ENCODE measurements at regions not wholly inside any gene's neighbourhood (a gene's known extent, or its start where the extent isn't known, plus 50 kb on each side); places are given as distances from the start of the nearest gene placed in this dataset.

- Histone ChIP-seq H3K36me3 (ENCODE audit: insufficient read depth) (no peaks in the 10 kb centered on the region), H3K4me1 (ENCODE audit: insufficient read depth) (no peaks in the 10 kb centered on the region), H3K4me3 (ENCODE audit: low read depth, low read length) (no peak overlapping the region), H3K27ac (ENCODE audit: low read depth) (no peak overlapping the region)
- WGBS, result 96% methylated on average over 13 of the region's 13 CpGs
- DNase-seq (ENCODE audit: extremely low spot score), result no peak
These were observed 631.8 kb downstream of the CETN3 start for GRCh38 chr5:89777758-89778157.

DNA sequence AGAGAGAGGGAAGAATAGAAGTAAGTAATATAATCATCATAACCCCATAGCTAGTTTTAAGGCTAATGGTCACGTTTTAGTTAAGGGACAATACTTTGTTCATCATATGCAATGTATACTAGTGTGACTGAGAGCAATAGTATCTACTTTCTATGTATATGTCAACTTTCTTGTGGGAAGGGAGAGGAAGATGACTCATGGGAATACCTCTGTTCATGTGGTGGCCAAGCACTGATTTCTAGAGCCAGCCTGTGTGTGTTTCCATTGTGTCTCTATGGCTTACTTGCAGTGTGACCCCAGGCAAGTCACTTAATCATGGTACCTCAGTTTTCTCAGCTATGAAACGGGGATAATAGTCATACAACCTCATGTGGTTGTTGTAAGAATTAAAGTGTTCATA, 639.6 kb downstream of the CETN3 start:
- 77% methylated on average over 2 of the region's 2 CpGs for WGBS
- H3K36me3 ChIP-seq (ENCODE audit: insufficient read depth), result no peaks in the 10 kb centered on the region
- no peaks in the 10 kb centered on the region for H3K4me1 ChIP-seq (ENCODE audit: insufficient read depth)
- H3K4me3 ChIP-seq (ENCODE audit: low read depth, low read length), result no peak overlapping the region
- H3K27ac ChIP-seq (ENCODE audit: low read depth), result no peak overlapping the region
- DNase-seq (ENCODE audit: extremely low spot score), result no peak

- H3K27ac ChIP-seq (ENCODE audit: low read depth), result no peak overlapping the region
- H3K4me3 ChIP-seq (ENCODE audit: low read depth, low read length), result no peak overlapping the region
- no peaks in the 10 kb centered on the region for H3K4me1 ChIP-seq (ENCODE audit: insufficient read depth)
- 45% methylated on average over 1 of the region's 1 CpG for WGBS
- H3K36me3 ChIP-seq (ENCODE audit: insufficient read depth), result no peaks in the 10 kb centered on the region
- DNase-seq (ENCODE audit: extremely low spot score), result no peak
These were observed 649.8 kb downstream of the CETN3 start for GRCh38 chr5:89759802-89760201.

DNA sequence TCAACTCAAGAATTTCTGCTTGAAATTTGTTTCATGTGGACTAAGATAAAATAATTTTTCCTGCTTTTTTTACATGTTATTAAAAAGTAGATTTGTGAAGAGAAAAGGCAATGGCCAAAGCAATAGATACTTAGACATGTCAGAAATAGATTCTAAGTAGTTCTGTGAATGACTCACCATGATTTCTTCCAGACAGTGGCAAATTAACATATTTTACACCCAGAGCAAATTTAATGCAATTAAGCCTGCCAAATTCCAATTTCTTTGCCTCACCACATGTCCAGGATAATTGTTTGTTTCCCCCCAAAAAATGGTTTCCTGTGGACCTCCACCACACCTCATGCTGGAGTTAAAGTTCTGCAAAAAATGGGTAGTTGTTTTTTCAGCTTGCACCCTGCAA, 651.4 kb downstream of the CETN3 start:
- no peaks in the 10 kb centered on the region for H3K36me3 ChIP-seq (ENCODE audit: insufficient read depth)
- no peak for DNase-seq (ENCODE audit: extremely low spot score)
- no peak overlapping the region for H3K4me3 ChIP-seq (ENCODE audit: low read depth, low read length)
- H3K27ac ChIP-seq (ENCODE audit: low read depth), result no peak overlapping the region
- H3K4me1 ChIP-seq (ENCODE audit: insufficient read depth), result no peaks in the 10 kb centered on the region

DNA sequence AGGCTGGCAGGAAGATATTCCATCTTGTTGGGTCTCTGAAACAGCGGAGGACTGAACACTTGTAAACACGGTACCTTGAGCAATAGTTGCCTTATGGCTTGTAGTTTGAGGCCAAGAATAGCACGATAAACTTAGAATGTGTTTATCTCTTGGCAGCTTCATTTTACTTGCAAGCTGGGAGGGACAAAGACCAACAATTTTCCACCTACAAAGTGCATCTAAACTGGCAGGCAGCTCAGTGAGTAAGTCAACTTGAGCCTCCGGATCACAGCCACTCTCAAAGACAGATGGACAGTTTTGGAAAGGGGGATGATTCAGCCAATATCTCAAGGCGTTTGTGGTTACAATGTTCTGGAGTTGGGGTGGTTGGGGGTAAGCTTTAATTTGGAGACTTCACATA, 652.6 kb downstream of the CETN3 start:
- 36% methylated on average over 5 of the region's 5 CpGs for WGBS
- Histone ChIP-seq H3K4me3 (ENCODE audit: low read depth, low read length) (no peak overlapping the region), H3K27ac (ENCODE audit: low read depth) (no peak overlapping the region), H3K36me3 (ENCODE audit: insufficient read depth) (no peaks in the 10 kb centered on the region), H3K4me1 (ENCODE audit: insufficient read depth) (no peaks in the 10 kb centered on the region)
- no peak for DNase-seq (ENCODE audit: extremely low spot score)

GRCh38 chr5:89755024-89755423, 654.5 kb downstream of the CETN3 start:
- no peak for DNase-seq (ENCODE audit: extremely low spot score)
- Histone ChIP-seq H3K36me3 (ENCODE audit: insufficient read depth) (no peaks in the 10 kb centered on the region), H3K4me3 (ENCODE audit: low read depth, low read length) (no peak overlapping the region), H3K27ac (ENCODE audit: low read depth) (no peak overlapping the region), H3K4me1 (ENCODE audit: insufficient read depth) (no peaks in the 10 kb centered on the region)
- WGBS, result 85% methylated on average over 2 of the region's 2 CpGs

DNA sequence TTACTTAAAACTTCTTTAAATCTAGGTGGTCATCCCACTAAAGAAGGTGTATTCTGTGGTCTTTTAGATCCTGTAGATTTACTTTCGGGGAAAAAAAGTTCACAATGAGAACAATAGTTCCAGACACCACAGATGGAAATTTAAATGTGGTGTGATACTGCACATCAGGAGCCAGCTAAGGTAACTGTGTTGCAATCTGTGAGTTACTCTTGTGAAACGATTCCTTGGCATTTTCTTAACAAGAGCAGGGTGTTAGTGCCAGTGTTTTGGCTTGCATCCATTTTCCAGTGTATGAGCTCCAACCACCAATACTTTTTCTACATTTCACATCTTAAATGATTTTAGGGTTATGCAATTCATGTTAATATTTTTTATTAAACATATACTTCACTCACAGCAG, 674.5 kb downstream of the CETN3 start:
- no peaks in the 10 kb centered on the region for H3K36me3 ChIP-seq (ENCODE audit: insufficient read depth)
- H3K4me1 ChIP-seq (ENCODE audit: insufficient read depth), result no peaks in the 10 kb centered on the region
- no peak for DNase-seq (ENCODE audit: extremely low spot score)
- H3K4me3 ChIP-seq (ENCODE audit: low read depth, low read length), result no peak overlapping the region
- 69% methylated on average over 2 of the region's 2 CpGs for WGBS
- no peak overlapping the region for H3K27ac ChIP-seq (ENCODE audit: low read depth)

DNA sequence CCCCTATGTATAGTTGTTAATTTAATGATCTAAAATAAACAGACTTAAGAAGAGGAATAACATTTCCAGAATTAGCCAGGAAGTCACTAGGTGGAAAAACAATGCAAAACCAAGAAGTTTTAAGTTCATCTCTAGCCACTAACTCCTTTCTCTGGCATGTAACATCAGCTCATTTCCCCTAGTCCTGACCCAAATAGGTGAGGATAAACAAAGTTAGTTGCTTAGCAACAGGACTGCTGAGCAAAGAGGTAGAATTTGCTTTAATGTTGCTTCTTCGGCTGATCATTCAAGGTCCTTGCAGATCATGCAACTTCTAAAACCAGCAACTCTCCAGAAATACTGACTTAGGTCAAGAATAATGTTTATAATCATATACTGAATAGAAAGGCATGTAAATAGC, 675.8 kb downstream of the CETN3 start:
- WGBS, result 83% methylated on average over 1 of the region's 1 CpG
- Histone ChIP-seq H3K36me3 (ENCODE audit: insufficient read depth) (no peaks in the 10 kb centered on the region), H3K4me1 (ENCODE audit: insufficient read depth) (no peaks in the 10 kb centered on the region), H3K27ac (ENCODE audit: low read depth) (no peak overlapping the region), H3K4me3 (ENCODE audit: low read depth, low read length) (no peak overlapping the region)
- no peak for DNase-seq (ENCODE audit: extremely low spot score)

- no peak for DNase-seq (ENCODE audit: extremely low spot score)
- 87% methylated on average over 2 of the region's 2 CpGs for WGBS
- Histone ChIP-seq H3K4me1 (ENCODE audit: insufficient read depth) (no peaks in the 10 kb centered on the region), H3K36me3 (ENCODE audit: insufficient read depth) (no peaks in the 10 kb centered on the region), H3K4me3 (ENCODE audit: low read depth, low read length) (no peak overlapping the region), H3K27ac (ENCODE audit: low read depth) (no peak overlapping the region)
These were observed 679.8 kb downstream of the CETN3 start for GRCh38 chr5:89729623-89730301.

DNA sequence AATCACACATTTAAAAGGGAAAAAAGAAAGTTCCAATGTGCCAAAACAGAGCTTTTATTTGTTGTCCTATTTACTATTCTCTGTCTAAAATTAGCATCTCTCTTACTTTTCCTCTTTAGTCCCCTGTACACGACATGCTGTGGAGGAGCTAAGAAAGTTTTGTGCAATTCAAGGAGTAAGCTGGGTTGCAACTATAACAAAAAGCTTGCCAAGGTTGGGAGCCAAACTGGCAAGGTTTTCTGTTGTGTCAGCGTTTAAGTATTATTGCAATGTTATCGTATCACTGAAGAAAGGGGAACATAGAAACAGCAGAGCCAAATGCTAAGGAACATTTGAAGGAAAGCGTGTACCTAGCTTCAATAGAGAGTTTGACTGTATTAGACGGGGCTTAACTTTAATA, 680.8 kb downstream of the CETN3 start:
- no peak overlapping the region for H3K4me3 ChIP-seq (ENCODE audit: low read depth, low read length)
- H3K4me1 ChIP-seq (ENCODE audit: insufficient read depth), result no peaks in the 10 kb centered on the region
- H3K36me3 ChIP-seq (ENCODE audit: insufficient read depth), result no peaks in the 10 kb centered on the region
- no peak overlapping the region for H3K27ac ChIP-seq (ENCODE audit: low read depth)
- DNase-seq (ENCODE audit: extremely low spot score), result peak; percentile 53
- 17% methylated on average over 5 of the region's 5 CpGs for WGBS

- Histone ChIP-seq H3K4me1 (ENCODE audit: insufficient read depth) (no peaks in the 10 kb centered on the region), H3K36me3 (ENCODE audit: insufficient read depth) (no peaks in the 10 kb centered on the region), H3K27ac (ENCODE audit: low read depth) (no peak overlapping the region), H3K4me3 (ENCODE audit: low read depth, low read length) (no peak overlapping the region)
- 92% methylated on average over 2 of the region's 2 CpGs for WGBS
- DNase-seq (ENCODE audit: extremely low spot score), result no peak
These were observed 681.4 kb downstream of the CETN3 start for GRCh38 chr5:89728134-89728533.

- no peaks in the 10 kb centered on the region for H3K4me1 ChIP-seq (ENCODE audit: insufficient read depth)
- WGBS, result 94% methylated on average over 7 of the region's 7 CpGs
- no peak overlapping the region for H3K27ac ChIP-seq (ENCODE audit: low read depth)
- DNase-seq (ENCODE audit: extremely low spot score), result no peak
- H3K4me3 ChIP-seq (ENCODE audit: low read depth, low read length), result no peak overlapping the region
- no peaks in the 10 kb centered on the region for H3K36me3 ChIP-seq (ENCODE audit: insufficient read depth)
These were observed 685.0 kb downstream of the CETN3 start for GRCh38 chr5:89724379-89725095.

GRCh38 chr5:89723907-89724306, 685.6 kb downstream of the CETN3 start:
- WGBS, result 84% methylated on average over 2 of the region's 2 CpGs

GRCh38 chr5:89722538-89722937, 687.0 kb downstream of the CETN3 start:
- WGBS, result 61% methylated on average over 4 of the region's 4 CpGs
- no peak for DNase-seq (ENCODE audit: extremely low spot score)
- no peaks in the 10 kb centered on the region for H3K36me3 ChIP-seq (ENCODE audit: insufficient read depth)
- H3K4me1 ChIP-seq (ENCODE audit: insufficient read depth), result no peaks in the 10 kb centered on the region
- no peak overlapping the region for H3K27ac ChIP-seq (ENCODE audit: low read depth)
- no peak overlapping the region for H3K4me3 ChIP-seq (ENCODE audit: low read depth, low read length)

More at GRCh38 chr5:89723907-89724306, 685.6 kb downstream of the CETN3 start:
- Histone ChIP-seq H3K27ac (ENCODE audit: low read depth) (no peak overlapping the region), H3K4me3 (ENCODE audit: low read depth, low read length) (no peak overlapping the region), H3K36me3 (ENCODE audit: insufficient read depth) (no peaks in the 10 kb centered on the region), H3K4me1 (ENCODE audit: insufficient read depth) (no peaks in the 10 kb centered on the region)
- DNase-seq (ENCODE audit: extremely low spot score), result no peak

All from urinary bladder (tissue), 3 donors.